ENCODE measurements at regions not wholly inside any gene's neighbourhood (a gene's known extent, or its start where the extent isn't known, plus 50 kb on each side); places are given as distances from the start of the nearest gene placed in this dataset.

GRCh38 chr6:147080225-147080624, 124.0 kb upstream of the STXBP5 start:
- TF ChIP-seq EZH2 (IDR thresholded peaks at IDR 0.05; ENCODE audit: borderline replicate concordance): no peak
- TF ChIP-seq CTCF (IDR thresholded peaks at IDR 0.05; ENCODE audit: poor library complexity): no peak

All from hepatocyte (in vitro differentiated cells).